Osteocyte (in vitro differentiated cells): ENCODE measurements at regions not wholly inside any gene's neighbourhood (a gene's known extent, or its start where the extent isn't known, plus 50 kb on each side); places are given as distances from the start of the nearest gene placed in this dataset.

ENCODE experiments used
- DNase-seq: peaks from one replicate; pipeline ENCODE4 v3.0.0; 2021; ENCODE audit warnings: mixed read lengths; ENCODE audit not compliant: unreplicated experiment; ENCODE audit errors: extremely low spot score
- H3K27ac Mint-ChIP-seq: one replicate; pipeline ENCODE4 v1.8.0; 2021; ENCODE audit warnings: mild to moderate bottlenecking, mixed read lengths; ENCODE audit not compliant: unreplicated experiment
- H3K27me3 Mint-ChIP-seq: one replicate; pipeline ENCODE4 v1.8.0; 2021; ENCODE audit warnings: mixed read lengths; ENCODE audit not compliant: unreplicated experiment
- H3K36me3 Mint-ChIP-seq: one replicate; pipeline ENCODE4 v1.8.0; 2021; ENCODE audit warnings: mixed read lengths; ENCODE audit not compliant: unreplicated experiment
- H3K4me1 Mint-ChIP-seq: one replicate; pipeline ENCODE4 v1.8.0; 2021; ENCODE audit warnings: mixed read lengths; ENCODE audit not compliant: unreplicated experiment
- H3K4me3 Mint-ChIP-seq: one replicate; pipeline ENCODE4 v1.8.0; 2021; ENCODE audit warnings: mild to moderate bottlenecking, moderate library complexity, mixed read lengths; ENCODE audit not compliant: unreplicated experiment
- H3K9me3 Mint-ChIP-seq: one replicate; pipeline ENCODE4 v1.8.0; 2021; ENCODE audit warnings: mixed read lengths; ENCODE audit not compliant: unreplicated experiment
- CTCF ChIP-seq: fragments of 200-600 bp; sonication (generic); IDR thresholded peaks from 2 replicates; pipeline ENCODE4 v1.5.0; 2021; ENCODE audit warnings: antibody characterized with exemption, mild to moderate bottlenecking, moderate library complexity

- DNase-seq, result no peak
- Mint-ChIP-seq H3K4me3 (no peak overlapping the region), H3K27ac (no peak overlapping the region), H3K36me3 (no peaks in the 10 kb centered on the region), H3K4me1 (no peaks in the 10 kb centered on the region), H3K27me3 (peaks cover 2% of the 10 kb centered on the region), H3K9me3 (no peaks in the 10 kb centered on the region)
- no peak for TF ChIP-seq CTCF
These were observed 644.2 kb downstream of the PTPRU start for GRCh38 chr1:29880556-29880955.

GRCh38 chr1:29879217-29879616 is 642.9 kb downstream of the PTPRU start:
- H3K4me3 Mint-ChIP-seq, result no peak overlapping the region
- no peak for TF ChIP-seq CTCF
- no peak for DNase-seq
- peaks cover 4% of the 10 kb centered on the region for H3K27me3 Mint-ChIP-seq
- H3K9me3 Mint-ChIP-seq, result no peaks in the 10 kb centered on the region
- no peaks in the 10 kb centered on the region for H3K36me3 Mint-ChIP-seq
- H3K4me1 Mint-ChIP-seq, result no peaks in the 10 kb centered on the region
- H3K27ac Mint-ChIP-seq, result no peak overlapping the region

GRCh38 chr1:29878501-29878900 is 642.2 kb downstream of the PTPRU start:
- TF ChIP-seq CTCF, result no peak
- Mint-ChIP-seq H3K27me3 (peaks cover 4% of the 10 kb centered on the region), H3K4me1 (no peaks in the 10 kb centered on the region), H3K27ac (no peak overlapping the region), H3K4me3 (no peak overlapping the region), H3K9me3 (no peaks in the 10 kb centered on the region), H3K36me3 (no peaks in the 10 kb centered on the region)
- no peak for DNase-seq

GRCh38 chr1:29876902-29877301 is 640.6 kb downstream of the PTPRU start:
- TF ChIP-seq CTCF, result no peak
- Mint-ChIP-seq H3K9me3 (no peaks in the 10 kb centered on the region), H3K4me1 (no peaks in the 10 kb centered on the region), H3K27me3 (peaks cover 4% of the 10 kb centered on the region), H3K4me3 (no peak overlapping the region), H3K27ac (no peak overlapping the region), H3K36me3 (no peaks in the 10 kb centered on the region)
- DNase-seq, result no peak

GRCh38 chr1:29876441-29876840 is 640.1 kb downstream of the PTPRU start:
- no peak for DNase-seq
- Mint-ChIP-seq H3K36me3 (no peaks in the 10 kb centered on the region), H3K9me3 (no peaks in the 10 kb centered on the region), H3K27ac (no peak overlapping the region), H3K4me1 (no peaks in the 10 kb centered on the region), H3K27me3 (peaks cover 4% of the 10 kb centered on the region), H3K4me3 (no peak overlapping the region)
- TF ChIP-seq CTCF, result no peak
